HG03354 (cell line): ENCODE measurements at regions not wholly inside any gene's neighbourhood (a gene's known extent, or its start where the extent isn't known, plus 50 kb on each side); places are given as distances from the start of the nearest gene placed in this dataset.
A peak's percentile ranks its signal among the peaks of the same experiment; 100 is the strongest.

ENCODE experiments used
- ATAC-seq: cut with Tn5 transposase; IDR thresholded peaks from one replicate; pipeline ENCODE4 v1.9.1; 2021; ENCODE audit warnings: mild to moderate bottlenecking; ENCODE audit not compliant: unreplicated experiment, poor library complexity, severe bottlenecking

DNA sequence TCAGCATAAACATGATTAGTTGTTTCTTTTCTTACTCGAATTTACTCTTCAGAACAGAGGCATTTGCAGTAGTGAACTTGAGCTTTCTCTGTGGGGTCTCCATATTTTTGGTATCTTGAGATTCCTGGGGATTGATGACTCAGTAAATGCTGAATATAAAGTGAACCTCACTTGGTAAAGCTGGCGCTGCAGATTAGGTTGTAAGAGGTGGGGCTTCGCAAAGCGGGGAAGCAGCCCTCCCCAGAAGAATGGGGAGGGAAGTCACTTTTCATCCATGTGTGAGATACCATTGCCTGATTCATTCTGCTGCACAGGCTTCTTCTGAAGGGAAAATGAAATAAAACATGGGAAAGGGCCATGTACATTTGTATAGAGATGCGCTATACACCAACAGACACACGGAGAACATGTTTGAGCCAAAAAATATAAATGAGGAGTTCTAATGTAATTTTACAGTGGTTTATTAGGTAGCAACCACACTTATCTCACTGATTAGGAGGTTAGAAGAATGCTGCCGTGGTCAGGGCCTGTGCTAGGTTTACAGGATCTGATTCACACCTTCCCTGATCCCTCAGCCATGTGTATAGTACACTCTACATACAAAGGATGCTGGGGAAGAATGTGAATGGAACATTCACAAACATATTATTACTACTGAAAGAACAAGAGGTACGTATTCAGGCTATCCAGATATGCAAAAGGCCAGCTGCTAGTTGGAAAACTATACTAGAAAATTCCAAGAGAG is 63.5 kb downstream of the DNTTIP2 start:
- no peak for ATAC-seq

- ATAC-seq: no peak
These were observed 64.1 kb downstream of the DNTTIP2 start for GRCh38 chr1:93814795-93815340.

DNA sequence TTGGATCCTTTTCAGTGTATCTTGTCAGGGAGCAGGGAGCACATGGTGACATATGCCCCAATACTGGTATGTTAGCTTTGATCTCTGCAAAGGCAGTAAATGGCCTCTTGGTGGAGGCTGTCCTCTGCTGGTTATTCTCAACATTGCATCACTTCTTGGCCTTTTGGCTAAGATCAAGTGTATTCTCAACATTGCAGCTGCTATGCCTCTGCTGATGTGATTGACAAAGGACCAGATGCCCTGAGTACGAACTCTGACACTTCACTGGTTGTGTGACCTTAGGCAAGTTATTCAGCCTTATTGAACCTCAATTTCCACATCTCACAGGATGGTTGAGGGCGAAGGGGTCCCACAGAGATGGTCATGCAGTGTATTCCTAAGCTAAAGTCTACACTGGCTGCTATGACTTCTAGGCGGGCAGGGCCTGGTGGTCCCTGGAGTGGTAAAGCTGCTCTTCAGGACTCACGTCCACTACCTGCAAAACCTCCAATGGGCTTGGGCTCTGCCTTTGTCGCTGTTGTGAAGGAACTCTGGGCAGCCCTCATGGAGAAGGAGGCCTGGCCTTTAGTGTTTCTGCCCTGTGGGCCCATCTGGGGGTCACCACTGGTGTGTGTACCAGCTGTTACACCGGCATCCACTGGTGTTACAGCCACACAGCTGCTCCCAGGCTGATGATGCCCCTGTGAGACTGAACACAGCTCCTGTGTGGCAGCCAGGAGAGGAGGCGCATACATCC is 64.8 kb downstream of the DNTTIP2 start:
- ATAC-seq: peak; percentile 82

GRCh38 chr1:93813076-93813475 is 65.9 kb downstream of the DNTTIP2 start:
- no peak for ATAC-seq

GRCh38 chr1:93811326-93812065 is 67.5 kb downstream of the DNTTIP2 start:
- no peak for ATAC-seq

- ATAC-seq: no peak
These were observed 68.7 kb downstream of the DNTTIP2 start for GRCh38 chr1:93810316-93810715.

DNA sequence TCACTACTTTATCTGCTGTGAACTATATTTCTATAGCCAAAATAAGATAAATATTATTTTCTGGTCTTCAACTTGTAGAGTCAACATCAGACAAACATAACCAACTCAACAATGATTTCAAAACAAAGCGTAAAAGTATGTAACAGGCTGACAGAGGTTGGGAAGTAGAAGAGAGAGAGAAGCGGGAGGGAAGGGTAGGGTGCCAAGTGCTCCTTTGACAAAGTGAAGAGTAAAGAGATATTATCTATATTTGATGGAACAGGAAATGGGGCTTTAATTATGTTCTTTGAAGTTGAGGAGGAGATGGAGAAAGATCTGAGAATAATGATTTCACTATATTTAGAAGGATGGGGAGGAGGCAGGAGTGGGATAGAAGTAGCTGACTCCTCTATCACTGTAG is 70.1 kb downstream of the DNTTIP2 start:
- ATAC-seq: no peak

- no peak for ATAC-seq
These were observed 71.6 kb downstream of the DNTTIP2 start for GRCh38 chr1:93807311-93807930.

DNA sequence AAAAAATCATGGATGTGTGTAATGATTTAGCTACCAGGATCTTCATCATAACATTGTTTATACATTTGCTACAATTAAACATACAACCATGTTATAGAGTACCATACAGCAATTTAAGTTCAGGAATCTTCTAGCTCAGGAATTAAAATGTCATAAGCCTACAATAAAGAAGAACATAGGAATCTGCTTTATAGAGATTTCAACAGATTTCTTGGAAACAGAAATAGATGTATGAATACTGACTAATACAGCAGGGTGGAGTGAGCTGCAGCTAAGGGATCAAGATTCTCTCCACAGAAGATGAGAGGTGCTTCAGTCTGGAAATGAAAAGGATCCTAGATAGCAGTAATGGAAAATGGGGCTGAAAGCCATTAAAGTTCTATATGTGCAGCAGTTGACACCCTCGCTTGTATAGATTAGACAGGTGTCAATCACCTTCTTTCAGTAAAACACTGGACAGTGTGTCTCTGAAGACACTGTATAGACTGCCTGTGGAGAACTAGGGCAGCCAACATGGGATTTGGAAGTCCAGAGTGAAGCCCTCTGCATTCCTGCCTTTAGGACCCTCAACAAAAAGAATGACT is 73.9 kb downstream of the DNTTIP2 start:
- ATAC-seq: no peak

DNA sequence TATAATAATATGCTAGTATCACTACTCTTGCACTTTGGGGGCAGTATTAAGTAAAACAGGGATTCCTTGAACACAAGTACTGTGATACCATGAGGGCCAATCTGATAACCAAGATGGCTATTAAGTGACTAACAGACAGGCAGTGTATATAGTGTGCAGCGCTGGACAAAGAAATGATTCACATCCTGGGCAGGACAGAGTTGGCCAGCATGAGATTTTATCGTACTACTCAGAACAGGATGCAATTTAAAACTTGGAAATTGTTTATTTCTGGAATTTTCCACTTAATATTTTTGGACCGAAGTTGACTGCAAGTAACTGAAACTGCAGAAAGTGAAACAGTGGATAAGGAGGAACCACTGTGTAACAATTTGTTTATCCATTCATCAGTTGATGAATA is 74.6 kb downstream of the DNTTIP2 start:
- no peak for ATAC-seq

- no peak for ATAC-seq
These were observed 77.5 kb downstream of the DNTTIP2 start for GRCh38 chr1:93801471-93801870.

GRCh38 chr1:93800856-93801255 is 78.2 kb downstream of the DNTTIP2 start:
- no peak for ATAC-seq

- no peak for ATAC-seq
These were observed 80.7 kb downstream of the DNTTIP2 start for GRCh38 chr1:93798291-93798690.

DNA sequence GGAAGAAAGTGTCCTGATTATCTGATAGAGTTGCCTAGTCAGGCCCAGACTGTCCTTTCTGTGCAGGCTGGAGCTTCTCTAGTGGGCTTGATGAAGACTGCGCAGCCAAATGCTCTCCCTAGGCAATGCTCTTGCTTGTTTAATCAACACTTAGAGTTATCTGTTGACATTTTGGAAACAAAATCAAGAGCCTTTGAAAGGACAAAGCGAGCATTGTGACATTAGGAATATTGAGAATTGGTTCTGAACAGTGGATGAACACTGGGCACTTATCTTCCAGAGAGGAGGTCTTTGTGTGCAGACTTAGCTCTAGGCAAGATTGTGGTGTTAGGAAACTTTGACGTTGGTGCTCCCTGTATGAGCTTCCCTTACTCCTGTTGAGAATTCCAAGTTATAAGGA is 94.5 kb downstream of the DNTTIP2 start:
- ATAC-seq: no peak

- ATAC-seq: no peak
These were observed 95.1 kb downstream of the DNTTIP2 start for GRCh38 chr1:93783876-93784275.

GRCh38 chr1:93779540-93780165 is 98.0 kb upstream of the BCAR3 start:
- ATAC-seq: no peak

- ATAC-seq: no peak
These were observed 96.8 kb upstream of the BCAR3 start for GRCh38 chr1:93778457-93778856.

GRCh38 chr1:93777255-93777654 is 95.6 kb upstream of the BCAR3 start:
- ATAC-seq: no peak

GRCh38 chr1:93776728-93777127 is 95.1 kb upstream of the BCAR3 start:
- ATAC-seq: no peak
